Activated naive CD8-positive, alpha-beta T cell (primary cell): ENCODE measurements at regions not wholly inside any gene's neighbourhood (a gene's known extent, or its start where the extent isn't known, plus 50 kb on each side); places are given as distances from the start of the nearest gene placed in this dataset.
"Not testable (repeated sequence)": the region's sequence is repeated elsewhere in the genome, so short reads cannot be mapped to it uniquely, and the experiment has no call there.

Experiments used
- H3K27ac Mint-ChIP-seq: one replicate; pipeline ENCODE4 v1.8.0; 2021; ENCODE audit warnings: mixed read lengths
- H3K27me3 Mint-ChIP-seq: one replicate; pipeline ENCODE4 v1.8.0; 2021; ENCODE audit warnings: mixed read lengths
- H3K36me3 Mint-ChIP-seq: one replicate; pipeline ENCODE4 v1.8.0; 2021; ENCODE audit warnings: mixed read lengths
- H3K4me1 Mint-ChIP-seq: one replicate; pipeline ENCODE4 v1.8.0; 2021; ENCODE audit warnings: low read depth, mixed read lengths
- H3K4me3 Mint-ChIP-seq: one replicate; pipeline ENCODE4 v1.8.0; 2021; ENCODE audit warnings: mild to moderate bottlenecking, mixed read lengths
- H3K9me3 Mint-ChIP-seq: one replicate; pipeline ENCODE4 v1.8.0; 2021; ENCODE audit warnings: low read depth, mixed read lengths

DNA sequence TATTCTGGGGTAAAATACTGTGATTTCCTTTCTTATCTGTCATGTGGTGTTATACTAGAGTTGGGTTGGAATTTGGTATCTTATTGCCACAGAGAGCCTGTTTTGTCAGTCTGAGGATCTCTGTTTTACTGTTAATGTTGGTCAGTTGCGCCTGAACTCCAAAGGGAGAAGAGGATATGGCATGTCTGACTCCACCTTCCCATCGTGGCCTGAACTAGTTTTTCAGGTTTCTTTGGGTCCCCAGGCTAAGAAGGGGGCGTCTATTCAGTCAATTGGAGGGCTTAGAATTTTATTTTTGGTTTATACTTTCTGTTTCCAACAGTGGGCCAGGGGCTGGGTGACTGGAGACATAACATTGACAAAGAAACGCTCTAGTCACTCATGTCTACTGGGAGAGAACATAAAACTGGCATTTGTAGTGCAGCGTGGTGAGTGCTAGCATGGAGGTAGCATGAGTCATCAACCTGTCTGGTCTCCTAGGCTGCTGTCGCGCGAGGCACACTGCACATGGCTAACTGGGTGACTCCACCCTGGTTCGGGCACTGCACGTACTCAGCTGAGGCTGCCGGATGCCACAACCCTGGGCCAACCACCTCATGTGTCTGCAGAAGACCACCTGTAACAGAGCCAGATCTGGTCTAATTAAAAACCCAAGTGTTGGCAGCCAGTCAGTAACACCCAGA, 120.1 kb upstream of the OR9Q1 start:
- Mint-ChIP-seq H3K9me3 (no peaks in the 10 kb centered on the region), H3K27me3 (no peaks in the 10 kb centered on the region), H3K36me3 (no peaks in the 10 kb centered on the region), H3K4me1 (peaks cover 10% of the 10 kb centered on the region), H3K4me3 (no peak overlapping the region), H3K27ac (no peak overlapping the region)

DNA sequence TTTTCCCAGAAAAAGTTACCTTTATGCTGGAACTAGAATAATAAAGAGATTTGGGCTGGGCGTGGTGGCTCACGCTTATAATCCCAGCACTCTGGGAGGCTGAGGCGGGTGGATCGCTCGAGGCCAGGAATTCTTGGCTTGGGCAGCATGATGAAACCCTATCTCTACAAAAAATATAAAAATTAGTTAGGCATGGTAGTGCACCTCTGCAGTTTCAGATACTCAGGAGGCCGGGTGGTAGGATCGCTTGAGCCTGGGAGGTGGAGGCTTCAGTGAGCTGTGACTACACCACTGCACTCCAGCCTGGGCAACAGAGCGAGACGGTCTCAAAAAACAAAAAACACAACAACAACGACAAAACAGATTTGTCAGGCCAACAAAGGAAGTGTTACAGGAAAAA, 119.3 kb upstream of the OR9Q1 start:
- H3K4me3 Mint-ChIP-seq, result no peak overlapping the region
- no peaks in the 10 kb centered on the region for H3K9me3 Mint-ChIP-seq
- H3K36me3 Mint-ChIP-seq, result no peaks in the 10 kb centered on the region
- peaks cover 10% of the 10 kb centered on the region for H3K4me1 Mint-ChIP-seq
- H3K27ac Mint-ChIP-seq, result no peak overlapping the region
- H3K27me3 Mint-ChIP-seq, result no peaks in the 10 kb centered on the region

DNA sequence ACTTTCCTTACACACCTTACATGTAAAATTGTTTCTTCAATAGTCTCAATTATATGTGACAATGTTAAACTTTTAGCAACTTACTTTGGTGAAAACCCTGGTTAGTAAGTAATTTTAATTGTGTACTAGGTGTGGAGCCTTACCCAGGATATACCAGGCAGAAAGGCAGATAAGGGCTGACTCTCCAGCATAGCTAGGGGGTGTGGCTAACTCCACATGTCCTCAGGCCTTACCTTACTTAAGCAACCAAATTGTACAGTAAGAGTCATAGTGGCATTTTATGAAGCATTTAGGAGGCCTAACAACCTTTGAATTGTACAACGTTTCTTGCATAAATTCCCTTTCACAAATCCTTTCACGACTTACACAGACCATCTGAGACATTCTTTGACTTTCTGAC, 118.2 kb upstream of the OR9Q1 start:
- no peaks in the 10 kb centered on the region for H3K36me3 Mint-ChIP-seq
- no peak overlapping the region for H3K27ac Mint-ChIP-seq
- peaks cover 10% of the 10 kb centered on the region for H3K4me1 Mint-ChIP-seq
- H3K9me3 Mint-ChIP-seq, result no peaks in the 10 kb centered on the region
- H3K27me3 Mint-ChIP-seq, result no peaks in the 10 kb centered on the region
- H3K4me3 Mint-ChIP-seq, result no peak overlapping the region

DNA sequence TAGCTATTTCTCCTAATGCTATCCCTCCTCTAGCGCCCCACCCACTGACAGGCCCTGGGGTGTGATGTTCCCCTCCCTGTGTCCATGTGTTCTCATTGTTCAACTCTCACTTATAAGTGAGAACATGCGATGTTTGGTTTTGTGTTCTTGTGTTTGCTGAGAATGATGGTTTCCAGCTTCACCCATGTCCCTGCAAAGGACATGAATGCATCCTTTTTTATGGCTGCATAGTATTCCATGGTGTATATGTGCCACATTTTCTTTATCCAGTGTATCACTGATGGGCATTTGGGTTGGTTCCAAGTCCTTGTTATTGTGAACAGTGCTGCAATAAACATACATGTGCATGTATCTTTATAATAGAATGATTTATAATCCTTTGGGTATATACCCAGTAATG, 115.3 kb upstream of the OR9Q1 start:
- H3K27me3 Mint-ChIP-seq, H3K4me1 Mint-ChIP-seq, H3K27ac Mint-ChIP-seq, H3K4me3 Mint-ChIP-seq, H3K9me3 Mint-ChIP-seq, H3K36me3 Mint-ChIP-seq: not testable (repeated sequence)

- H3K9me3 Mint-ChIP-seq, H3K27me3 Mint-ChIP-seq, H3K27ac Mint-ChIP-seq, H3K4me1 Mint-ChIP-seq, H3K4me3 Mint-ChIP-seq, H3K36me3 Mint-ChIP-seq: not testable (repeated sequence)
These were observed 112.2 kb upstream of the OR9Q1 start for GRCh38 chr11:57911522-57911921.

GRCh38 chr11:57913715-57914704, 109.7 kb upstream of the OR9Q1 start:
- Mint-ChIP-seq H3K27ac (no peak overlapping the region), H3K27me3 (peaks cover 10% of the 10 kb centered on the region), H3K4me3 (no peak overlapping the region), H3K9me3 (no peaks in the 10 kb centered on the region), H3K4me1 (no peaks in the 10 kb centered on the region), H3K36me3 (no peaks in the 10 kb centered on the region)

DNA sequence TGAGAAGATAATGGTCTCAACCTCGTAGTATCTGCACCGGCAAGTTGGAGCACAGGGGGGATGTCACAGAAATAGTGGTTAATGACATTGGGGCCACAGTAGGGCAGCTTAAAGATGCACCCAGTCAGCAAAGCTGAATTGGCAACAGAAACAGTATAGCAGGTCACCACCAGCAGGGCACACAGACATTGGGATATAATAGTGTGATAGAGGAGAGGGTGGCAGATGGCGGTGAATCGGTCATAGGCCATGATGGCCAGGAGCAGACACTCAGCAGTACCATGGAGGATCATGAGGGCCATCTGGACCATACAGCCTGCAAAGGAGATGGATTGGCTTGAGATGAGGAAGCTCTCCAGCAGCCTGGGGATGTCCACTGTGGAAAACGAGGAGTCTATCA, 106.0 kb upstream of the OR9Q1 start:
- no peaks in the 10 kb centered on the region for H3K4me1 Mint-ChIP-seq
- peaks cover 10% of the 10 kb centered on the region for H3K27me3 Mint-ChIP-seq
- no peak overlapping the region for H3K27ac Mint-ChIP-seq
- no peaks in the 10 kb centered on the region for H3K36me3 Mint-ChIP-seq
- H3K4me3 Mint-ChIP-seq, result no peak overlapping the region
- no peaks in the 10 kb centered on the region for H3K9me3 Mint-ChIP-seq

- no peaks in the 10 kb centered on the region for H3K4me1 Mint-ChIP-seq
- H3K27ac Mint-ChIP-seq, result no peak overlapping the region
- H3K27me3 Mint-ChIP-seq, result peaks cover 8% of the 10 kb centered on the region
- no peaks in the 10 kb centered on the region for H3K36me3 Mint-ChIP-seq
- no peaks in the 10 kb centered on the region for H3K9me3 Mint-ChIP-seq
- H3K4me3 Mint-ChIP-seq, result no peak overlapping the region
These were observed 102.7 kb upstream of the OR9Q1 start for GRCh38 chr11:57920971-57921370.

DNA sequence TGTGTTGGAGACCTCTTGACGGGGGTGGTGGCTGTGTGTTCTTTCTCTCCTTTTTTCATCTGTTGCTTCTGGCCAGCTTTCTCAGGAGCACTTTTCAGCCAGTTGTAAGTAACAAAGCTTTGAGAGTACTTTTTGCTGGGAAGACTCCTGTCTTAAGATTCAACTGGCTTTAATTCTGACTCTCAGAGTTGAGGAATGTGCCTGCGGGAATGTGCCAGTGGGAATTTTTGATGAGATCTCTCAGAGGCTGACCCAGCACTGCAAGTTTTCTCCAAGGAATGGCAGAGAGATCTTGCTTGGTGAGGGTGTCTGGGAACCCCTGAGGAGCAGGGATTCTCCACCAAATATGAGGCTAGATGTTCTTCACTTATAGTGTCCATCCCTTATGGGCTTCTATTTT, 91.6 kb upstream of the OR9Q1 start:
- Mint-ChIP-seq H3K4me1 (no peaks in the 10 kb centered on the region), H3K9me3 (no peaks in the 10 kb centered on the region), H3K27me3 (peaks cover 10% of the 10 kb centered on the region), H3K27ac (no peak overlapping the region), H3K36me3 (no peaks in the 10 kb centered on the region), H3K4me3 (no peak overlapping the region)

- Mint-ChIP-seq H3K9me3 (no peaks in the 10 kb centered on the region), H3K27me3 (peaks cover 3% of the 10 kb centered on the region), H3K36me3 (no peaks in the 10 kb centered on the region), H3K4me3 (no peak overlapping the region), H3K27ac (no peak overlapping the region), H3K4me1 (no peaks in the 10 kb centered on the region)
These were observed 88.2 kb upstream of the OR9Q1 start for GRCh38 chr11:57935402-57936049.

DNA sequence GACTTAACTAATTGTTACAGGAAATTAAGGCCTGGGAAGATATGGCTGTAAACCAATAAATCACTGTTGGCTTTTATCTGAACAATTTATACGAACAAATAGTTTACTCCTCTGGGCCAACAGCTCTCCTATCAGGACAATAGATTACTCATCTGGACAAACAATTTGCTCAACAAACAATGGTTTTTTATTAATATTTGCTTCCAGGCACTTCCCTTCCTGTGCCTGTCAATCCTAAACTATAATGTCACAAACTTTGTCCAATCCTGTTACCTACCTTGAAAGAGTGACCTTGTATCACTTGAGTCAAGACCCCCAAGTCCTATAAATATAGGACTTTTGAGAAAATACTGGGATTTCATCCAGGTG, 87.6 kb upstream of the OR9Q1 start:
- H3K27me3 Mint-ChIP-seq, result peaks cover 3% of the 10 kb centered on the region
- no peak overlapping the region for H3K27ac Mint-ChIP-seq
- no peaks in the 10 kb centered on the region for H3K4me1 Mint-ChIP-seq
- no peak overlapping the region for H3K4me3 Mint-ChIP-seq
- H3K36me3 Mint-ChIP-seq, result no peaks in the 10 kb centered on the region
- no peaks in the 10 kb centered on the region for H3K9me3 Mint-ChIP-seq

DNA sequence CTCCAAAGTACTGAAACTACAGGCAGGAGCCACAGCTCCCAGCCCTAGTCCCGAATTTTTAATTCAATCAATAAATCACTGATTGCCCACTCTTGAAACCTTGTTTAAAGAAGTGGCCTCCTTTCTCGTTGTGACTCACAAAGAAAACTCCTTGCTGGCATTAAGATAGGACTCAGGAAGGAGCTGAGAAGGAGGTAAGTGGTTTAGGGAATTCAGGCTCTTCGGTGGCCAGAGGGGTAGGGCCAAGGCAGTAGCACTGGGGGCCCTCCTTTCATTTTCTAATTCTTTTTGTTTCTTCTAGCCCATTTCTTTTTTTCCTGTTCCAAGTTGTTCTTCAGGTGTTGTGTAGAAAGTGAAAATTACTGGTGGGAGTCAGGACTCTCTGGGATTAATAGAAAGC, 86.2 kb upstream of the OR9Q1 start:
- Mint-ChIP-seq H3K27me3 (no peaks in the 10 kb centered on the region), H3K27ac (no peak overlapping the region), H3K4me1 (no peaks in the 10 kb centered on the region), H3K9me3 (no peaks in the 10 kb centered on the region), H3K4me3 (no peak overlapping the region), H3K36me3 (no peaks in the 10 kb centered on the region)

DNA sequence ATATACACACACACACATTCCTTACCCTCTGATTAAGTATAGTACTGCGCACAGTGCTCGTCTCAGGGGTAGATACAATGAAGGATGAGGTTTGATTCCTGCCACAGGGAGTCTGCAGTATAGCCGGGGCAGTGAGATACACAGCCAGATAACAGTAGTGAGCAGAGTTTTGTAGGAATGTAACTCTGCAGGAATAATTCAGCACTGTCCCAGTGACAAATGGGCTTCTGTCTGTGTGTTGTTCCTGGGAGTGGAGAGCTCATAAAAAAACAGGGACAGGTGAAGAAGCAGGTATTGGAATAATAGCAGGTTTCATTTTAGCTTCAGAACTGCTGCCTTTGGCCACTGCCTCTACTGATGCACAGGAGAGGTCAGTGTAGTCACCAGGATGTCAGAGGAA, 85.3 kb upstream of the OR9Q1 start:
- no peaks in the 10 kb centered on the region for H3K9me3 Mint-ChIP-seq
- no peak overlapping the region for H3K4me3 Mint-ChIP-seq
- H3K27me3 Mint-ChIP-seq, result no peaks in the 10 kb centered on the region
- no peaks in the 10 kb centered on the region for H3K36me3 Mint-ChIP-seq
- no peak overlapping the region for H3K27ac Mint-ChIP-seq
- H3K4me1 Mint-ChIP-seq, result no peaks in the 10 kb centered on the region

GRCh38 chr11:57940044-57940756, 83.5 kb upstream of the OR9Q1 start:
- no peak overlapping the region for H3K4me3 Mint-ChIP-seq
- no peak overlapping the region for H3K27ac Mint-ChIP-seq

DNA sequence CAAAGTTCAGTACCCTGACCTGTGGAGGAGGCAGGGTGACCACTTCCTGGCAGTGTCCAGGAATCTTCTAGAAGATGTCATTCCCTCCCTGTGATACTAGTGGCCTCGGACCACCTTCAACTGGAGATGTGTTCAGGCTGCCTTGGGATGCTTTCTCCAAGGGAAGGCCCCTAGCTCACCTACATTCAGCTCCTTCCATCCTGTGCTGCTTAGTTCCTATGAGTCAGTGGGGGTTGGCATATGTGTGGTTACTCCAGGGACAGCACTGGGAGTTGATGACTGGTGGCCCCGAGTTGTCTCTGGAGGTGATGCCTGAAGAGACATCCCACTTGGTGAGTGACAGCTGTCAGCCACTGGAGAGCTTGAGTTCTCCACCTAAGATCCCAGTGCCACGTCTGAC, 81.8 kb upstream of the OR9Q1 start:
- no peak overlapping the region for H3K27ac Mint-ChIP-seq
- H3K4me3 Mint-ChIP-seq, result no peak overlapping the region
- H3K9me3 Mint-ChIP-seq, result no peaks in the 10 kb centered on the region
- no peaks in the 10 kb centered on the region for H3K4me1 Mint-ChIP-seq
- H3K36me3 Mint-ChIP-seq, result no peaks in the 10 kb centered on the region
- no peaks in the 10 kb centered on the region for H3K27me3 Mint-ChIP-seq

More at GRCh38 chr11:57940044-57940756, 83.5 kb upstream of the OR9Q1 start:
- no peaks in the 10 kb centered on the region for H3K9me3 Mint-ChIP-seq
- no peaks in the 10 kb centered on the region for H3K36me3 Mint-ChIP-seq
- H3K4me1 Mint-ChIP-seq, result no peaks in the 10 kb centered on the region
- no peaks in the 10 kb centered on the region for H3K27me3 Mint-ChIP-seq
